ENCODE measurements at regions not wholly inside any gene's neighbourhood (a gene's known extent, or its start where the extent isn't known, plus 50 kb on each side); places are given as distances from the start of the nearest gene placed in this dataset.

GRCh38 chr20:17836303-17836861 is 132.2 kb downstream of the SNX5 start:
- TF ChIP-seq CTCF (IDR thresholded peaks at IDR 0.05 in 8 of 11, conservative IDR thresholded peaks at IDR 0.05 in 3 of 11) (no peak), POLR2A (IDR thresholded peaks at IDR 0.05) (no peak), POLR2AphosphoS5 (IDR thresholded peaks at IDR 0.05) (no peak)
